HG02763 (cell line): ENCODE measurements at regions not wholly inside any gene's neighbourhood (a gene's known extent, or its start where the extent isn't known, plus 50 kb on each side); places are given as distances from the start of the nearest gene placed in this dataset.

Experiments
- ATAC-seq: cut with Tn5 transposase; IDR thresholded peaks from one replicate; pipeline ENCODE4 v1.9.1; 2021; ENCODE audit warnings: mild to moderate bottlenecking, moderate library complexity; ENCODE audit not compliant: unreplicated experiment

- no peak for ATAC-seq
Measured at GRCh38 chr18:40926679-40927078, 1028.4 kb upstream of the PIK3C3 start.

DNA sequence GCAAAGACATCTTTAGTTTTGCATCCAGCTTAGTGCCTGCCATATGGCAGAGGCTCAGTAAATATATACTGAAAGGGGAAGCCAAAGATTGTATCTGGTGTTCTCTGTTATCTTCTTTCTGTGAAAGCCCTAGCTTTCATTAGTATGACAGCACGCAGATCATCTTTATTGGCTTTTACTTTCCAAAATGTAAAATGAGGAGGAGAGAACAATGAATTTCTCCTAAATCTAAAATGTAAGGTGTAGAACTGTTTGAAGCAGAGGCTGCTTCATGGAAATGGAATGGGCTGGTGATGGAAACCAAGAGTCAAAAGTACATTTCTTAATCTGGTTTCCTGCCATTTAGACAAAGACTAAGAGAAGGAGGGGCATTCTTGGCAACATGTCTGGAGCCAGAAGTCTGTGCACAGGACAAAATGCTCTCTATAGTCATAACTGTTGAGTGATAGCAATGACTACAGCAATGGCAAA, 1029.9 kb upstream of the PIK3C3 start:
- no peak for ATAC-seq

GRCh38 chr18:40921845-40922629, 1033.0 kb upstream of the PIK3C3 start:
- no peak for ATAC-seq

DNA sequence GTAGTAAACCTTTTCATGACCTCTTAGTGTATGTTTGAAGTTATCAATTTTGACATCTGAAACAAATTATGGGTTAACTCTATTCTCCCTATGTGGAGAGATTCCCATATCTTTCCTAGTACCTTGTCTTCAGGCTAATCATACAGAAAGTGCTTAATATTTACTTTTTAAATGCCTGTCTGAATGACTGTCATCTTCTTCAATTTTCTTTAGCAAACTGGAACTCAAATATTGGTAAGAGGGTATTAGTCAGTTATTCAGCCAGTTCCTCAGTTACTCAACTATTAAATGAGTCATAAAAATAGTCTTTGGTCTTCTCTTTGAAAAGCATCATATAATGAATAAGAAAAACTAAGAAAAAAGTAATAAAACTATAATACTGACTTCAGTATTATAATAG, 1038.0 kb upstream of the PIK3C3 start:
- no peak for ATAC-seq

GRCh38 chr18:40915724-40916123, 1039.3 kb upstream of the PIK3C3 start:
- ATAC-seq: no peak

GRCh38 chr18:40911582-40912254, 1043.3 kb upstream of the PIK3C3 start:
- ATAC-seq: no peak

- ATAC-seq: no peak
Measured at GRCh38 chr18:40911041-40911440, 1044.0 kb upstream of the PIK3C3 start.

DNA sequence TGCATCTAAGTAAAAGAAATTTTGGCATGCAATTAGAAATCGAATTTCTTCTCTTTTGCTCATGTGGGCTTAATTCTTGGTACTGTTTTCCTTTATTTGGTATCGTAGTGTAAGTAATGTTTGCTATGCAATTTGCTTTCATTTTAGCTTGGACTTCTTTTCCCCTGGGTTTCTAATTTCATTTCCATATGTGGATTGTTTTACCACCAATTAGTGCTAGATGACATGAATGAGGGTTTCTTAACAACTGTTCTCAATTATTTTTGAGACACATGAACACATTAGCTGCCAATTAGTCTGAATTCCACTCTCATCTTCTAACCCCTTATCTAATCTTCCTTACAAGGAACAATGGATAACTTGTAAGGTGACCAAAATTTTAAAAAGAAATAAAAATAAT, 1047.2 kb upstream of the PIK3C3 start:
- no peak for ATAC-seq

GRCh38 chr18:40904295-40904694, 1050.7 kb upstream of the PIK3C3 start:
- no peak for ATAC-seq

- ATAC-seq: no peak
Measured at GRCh38 chr18:40902436-40902835, 1052.6 kb upstream of the PIK3C3 start.

- no peak for ATAC-seq
Measured at GRCh38 chr18:40897884-40898283, 1057.2 kb upstream of the PIK3C3 start.

DNA sequence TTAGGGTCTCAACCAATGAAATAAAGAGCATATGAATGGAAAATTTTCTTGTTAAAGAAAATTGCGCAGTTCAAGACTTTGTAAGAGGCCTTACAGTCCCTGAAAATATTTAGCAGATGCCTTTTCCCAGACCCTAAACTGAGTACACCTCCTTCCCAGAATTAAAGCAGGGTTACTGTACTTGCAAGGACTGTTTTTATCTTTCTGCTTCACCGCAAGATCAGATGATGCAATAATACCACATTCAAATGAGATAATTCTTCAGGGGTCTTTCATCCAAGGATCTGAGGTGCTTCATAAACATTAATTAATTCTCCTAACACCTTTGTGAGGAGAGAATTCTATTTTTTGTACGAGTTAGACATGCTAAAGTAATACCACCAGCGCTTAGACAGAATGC, 1071.8 kb upstream of the PIK3C3 start:
- ATAC-seq: no peak

GRCh38 chr18:40882468-40882867, 1072.6 kb upstream of the PIK3C3 start:
- ATAC-seq: no peak

DNA sequence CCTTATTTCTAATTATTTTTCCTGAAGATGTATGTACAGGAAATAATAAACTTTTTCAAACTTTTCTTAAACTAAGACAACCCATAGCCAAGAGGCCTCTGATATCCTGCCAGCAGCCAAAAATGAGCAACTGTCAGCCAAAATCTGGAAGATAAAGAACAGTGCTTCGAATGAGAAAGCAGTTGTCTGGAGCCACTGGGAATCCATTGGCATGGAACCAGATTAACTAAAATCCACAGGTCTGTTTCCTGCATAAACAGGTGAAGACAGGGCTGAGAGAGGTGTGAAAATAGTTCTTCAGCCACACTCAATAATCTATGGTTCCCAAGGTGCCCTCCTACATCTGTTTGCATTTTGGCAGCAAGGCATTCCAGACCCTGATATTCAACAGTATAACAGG, 1076.7 kb upstream of the PIK3C3 start:
- ATAC-seq: no peak

DNA sequence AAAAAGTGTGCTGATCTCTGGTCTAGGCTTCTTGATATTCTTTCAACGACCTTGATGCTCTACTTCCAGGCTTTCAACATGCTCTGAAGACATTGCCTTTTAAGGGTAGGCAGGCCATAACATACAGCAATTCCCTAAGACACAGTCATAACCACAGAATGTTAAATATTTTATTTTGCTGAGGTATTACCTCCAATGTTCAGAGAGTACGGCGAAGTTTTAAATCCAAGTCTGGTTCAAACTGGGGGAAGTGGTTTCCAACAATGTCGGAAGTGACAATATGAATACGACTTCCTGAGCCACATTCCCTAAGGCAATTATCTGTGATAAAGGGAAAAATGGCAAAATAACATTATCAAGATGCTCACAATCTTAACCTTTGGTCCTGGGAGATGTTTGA, 1077.9 kb upstream of the PIK3C3 start:
- ATAC-seq: no peak

GRCh38 chr18:40875101-40875615, 1079.9 kb upstream of the PIK3C3 start:
- ATAC-seq: no peak

- no peak for ATAC-seq
Measured at GRCh38 chr18:40874233-40874632, 1080.8 kb upstream of the PIK3C3 start.

DNA sequence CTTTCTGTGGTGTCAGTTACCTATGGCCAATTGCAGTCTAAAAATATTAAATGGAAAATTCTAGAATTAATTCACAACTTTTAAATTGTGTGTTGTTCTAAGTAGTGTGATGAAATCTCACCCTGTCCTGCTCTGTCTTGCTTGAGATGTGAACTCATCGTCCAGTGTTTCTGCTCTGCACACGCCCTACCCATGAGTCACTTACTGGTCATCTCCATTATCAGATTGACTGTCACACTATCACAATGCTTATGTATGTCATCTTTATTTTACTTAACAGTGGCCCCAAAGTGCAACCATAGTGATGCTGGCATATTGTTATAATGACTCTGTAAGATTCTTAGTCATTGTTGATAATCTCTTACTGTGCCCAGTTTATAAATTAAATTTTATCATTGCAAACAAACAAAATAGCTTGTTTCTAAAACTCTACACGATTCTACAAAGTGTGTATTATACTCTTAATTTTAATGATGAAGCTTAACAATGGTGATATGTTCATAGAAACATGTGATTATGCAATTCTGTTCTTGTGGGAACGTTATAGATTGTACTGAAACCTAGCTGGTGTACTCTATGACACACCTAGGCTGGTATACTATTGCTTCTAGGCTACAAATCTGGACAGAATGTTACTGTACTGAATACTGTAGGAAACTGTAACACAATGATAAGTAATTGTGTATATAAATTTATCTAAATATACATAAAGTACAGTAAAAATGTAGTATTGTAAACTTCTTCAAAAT, 1086.8 kb upstream of the PIK3C3 start:
- no peak for ATAC-seq

GRCh38 chr18:40867459-40867858, 1087.6 kb upstream of the PIK3C3 start:
- no peak for ATAC-seq

DNA sequence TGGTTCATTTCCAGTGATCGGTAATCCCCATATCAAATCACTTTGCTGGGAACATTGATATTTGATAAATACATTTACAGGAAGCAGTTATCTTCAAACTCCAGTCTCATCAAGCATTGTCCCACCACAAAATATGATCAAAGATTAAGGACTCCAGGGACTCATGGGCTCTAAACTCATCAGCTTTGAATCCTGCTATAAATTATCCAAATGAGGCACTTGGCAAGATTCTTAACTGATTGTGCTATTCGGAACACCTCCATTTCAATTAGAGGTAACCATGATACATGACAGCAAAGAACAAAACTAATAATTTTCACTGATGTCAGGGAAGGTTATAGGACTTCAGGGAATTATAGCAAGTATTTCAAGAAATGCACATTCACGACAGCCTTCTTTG, 1088.1 kb upstream of the PIK3C3 start:
- ATAC-seq: no peak

GRCh38 chr18:40866013-40866645, 1088.9 kb upstream of the PIK3C3 start:
- no peak for ATAC-seq
